Urothelium cell line (cell line): ENCODE measurements at regions not wholly inside any gene's neighbourhood (a gene's known extent, or its start where the extent isn't known, plus 50 kb on each side); places are given as distances from the start of the nearest gene placed in this dataset.
"Not testable (repeated sequence)": the region's sequence is repeated elsewhere in the genome, so short reads cannot be mapped to it uniquely, and the experiment has no call there.

Experiments
- DNase-seq: peaks from one replicate; pipeline ENCODE4 v3.0.0; 2011; ENCODE audit warnings: low spot score, mixed read lengths
- FAIRE-seq: peaks from 2 replicates; lab custom pipeline; 2011; peaks lifted over from hg19 to GRCh38; lab: Jason Lieb, UNC

- no peak for DNase-seq
- no peak for FAIRE-seq
Observed at GRCh38 chr3:187544326-187544725, 125.9 kb downstream of the SST start.

GRCh38 chr3:187540847-187541246 lies 129.3 kb downstream of the SST start:
- DNase-seq: no peak
- FAIRE-seq: no peak

- no peak for FAIRE-seq
- no peak for DNase-seq
Observed at GRCh38 chr3:187536185-187536584, 134.0 kb downstream of the SST start.

- FAIRE-seq (no peak), DNase-seq (no peak)
Observed at GRCh38 chr3:187533797-187534196, 136.4 kb downstream of the SST start.

GRCh38 chr3:187531831-187532230 lies 138.4 kb downstream of the SST start:
- FAIRE-seq (no peak), DNase-seq (no peak)

- FAIRE-seq (no peak), DNase-seq (no peak)
Observed at GRCh38 chr3:187522890-187523289, 147.3 kb downstream of the SST start.

- DNase-seq (no peak), FAIRE-seq (no peak)
Observed at GRCh38 chr3:187522293-187522692, 147.9 kb downstream of the SST start.

- DNase-seq (no peak), FAIRE-seq (no peak)
Observed at GRCh38 chr3:187521546-187521945, 148.6 kb downstream of the SST start.

GRCh38 chr3:187520027-187520945 lies 149.9 kb downstream of the SST start:
- FAIRE-seq: no peak
- DNase-seq: no peak

- peak; percentile 24 for DNase-seq
Observed at GRCh38 chr3:187519428-187519890, 150.7 kb downstream of the SST start.

GRCh38 chr3:187518616-187519015 lies 150.4 kb downstream of the RTP4 start:
- peak; percentile 42 for FAIRE-seq
- DNase-seq: no peak

More at GRCh38 chr3:187519428-187519890, 150.7 kb downstream of the SST start:
- FAIRE-seq: no peak

GRCh38 chr3:187518207-187518606 lies 150.0 kb downstream of the RTP4 start:
- FAIRE-seq (no peak), DNase-seq (no peak)

- FAIRE-seq (no peak), DNase-seq (no peak)
Observed at GRCh38 chr3:187516446-187517185, 148.4 kb downstream of the RTP4 start.

- FAIRE-seq: no peak
- no peak for DNase-seq
Observed at GRCh38 chr3:187507905-187508304, 139.7 kb downstream of the RTP4 start.

- DNase-seq (no peak), FAIRE-seq (no peak)
Observed at GRCh38 chr3:187507266-187507665, 139.1 kb downstream of the RTP4 start.

- DNase-seq: no peak
Observed at GRCh38 chr3:187504435-187504834, 136.2 kb downstream of the RTP4 start.

GRCh38 chr3:187498211-187498724 lies 130.1 kb downstream of the RTP4 start:
- no peak for FAIRE-seq

More at GRCh38 chr3:187504435-187504834, 136.2 kb downstream of the RTP4 start:
- FAIRE-seq: no peak

GRCh38 chr3:187497052-187497451 lies 128.9 kb downstream of the RTP4 start:
- DNase-seq (no peak), FAIRE-seq (no peak)

More at GRCh38 chr3:187498211-187498724, 130.1 kb downstream of the RTP4 start:
- DNase-seq: no peak

- DNase-seq, FAIRE-seq: not testable (repeated sequence)
Observed at GRCh38 chr3:187494056-187494455, 125.9 kb downstream of the RTP4 start.

- FAIRE-seq (no peak), DNase-seq (no peak)
Observed at GRCh38 chr3:187491371-187491770, 123.2 kb downstream of the RTP4 start.

GRCh38 chr3:187490366-187490765 lies 122.2 kb downstream of the RTP4 start:
- FAIRE-seq: no peak
- DNase-seq: no peak
